SIG-M5 (cell line): ENCODE measurements at regions not wholly inside any gene's neighbourhood (a gene's known extent, or its start where the extent isn't known, plus 50 kb on each side); places are given as distances from the start of the nearest gene placed in this dataset.

Experiments
- DNase-seq: peaks from one replicate; lab custom pipeline; 2025; lab: John Stamatoyannopoulos, UW

- DNase-seq = no peak
These were observed 485.8 kb downstream of the NTRK2 start for GRCh38 chr9:85155352-85155751.

GRCh38 chr9:85151741-85152140, 482.2 kb downstream of the NTRK2 start:
- DNase-seq = no peak

GRCh38 chr9:85151162-85151561, 481.6 kb downstream of the NTRK2 start:
- no peak for DNase-seq

GRCh38 chr9:85147046-85147640, 477.6 kb downstream of the NTRK2 start:
- no peak for DNase-seq

- no peak for DNase-seq
These were observed 473.4 kb downstream of the NTRK2 start for GRCh38 chr9:85142968-85143367.

GRCh38 chr9:85142496-85142911, 473.0 kb downstream of the NTRK2 start:
- no peak for DNase-seq

- no peak for DNase-seq
These were observed 468.2 kb downstream of the NTRK2 start for GRCh38 chr9:85137696-85138095.

- DNase-seq = no peak
These were observed 467.5 kb downstream of the NTRK2 start for GRCh38 chr9:85136987-85137386.

- no peak for DNase-seq
These were observed 467.0 kb downstream of the NTRK2 start for GRCh38 chr9:85136507-85136906.

GRCh38 chr9:85130764-85131163, 461.2 kb downstream of the NTRK2 start:
- no peak for DNase-seq

GRCh38 chr9:85130260-85130659, 460.7 kb downstream of the NTRK2 start:
- no peak for DNase-seq

GRCh38 chr9:85129514-85129913, 460.0 kb downstream of the NTRK2 start:
- no peak for DNase-seq

GRCh38 chr9:85118990-85119755, 449.6 kb downstream of the NTRK2 start:
- no peak for DNase-seq

GRCh38 chr9:85117831-85118230, 448.3 kb downstream of the NTRK2 start:
- DNase-seq = no peak

GRCh38 chr9:85115473-85115872, 445.9 kb downstream of the NTRK2 start:
- no peak for DNase-seq

GRCh38 chr9:85114799-85115198, 445.3 kb downstream of the NTRK2 start:
- no peak for DNase-seq

GRCh38 chr9:85112933-85113418, 443.4 kb downstream of the NTRK2 start:
- no peak for DNase-seq

- DNase-seq = no peak
These were observed 442.9 kb downstream of the NTRK2 start for GRCh38 chr9:85112391-85112790.

- DNase-seq = no peak
These were observed 439.2 kb downstream of the NTRK2 start for GRCh38 chr9:85108746-85109145.

GRCh38 chr9:85108229-85108628, 438.7 kb downstream of the NTRK2 start:
- DNase-seq = no peak

GRCh38 chr9:85089188-85089969, 419.9 kb downstream of the NTRK2 start:
- no peak for DNase-seq

GRCh38 chr9:85081963-85082362, 412.4 kb downstream of the NTRK2 start:
- DNase-seq = no peak

- no peak for DNase-seq
These were observed 409.8 kb downstream of the NTRK2 start for GRCh38 chr9:85079349-85079748.
